Stomach (tissue), 4 donors: ENCODE measurements at regions not wholly inside any gene's neighbourhood (a gene's known extent, or its start where the extent isn't known, plus 50 kb on each side); places are given as distances from the start of the nearest gene placed in this dataset.

Experiments
- POLR2A ChIP-seq, 4 donors: fragments of 450-650 bp; IDR thresholded peaks; one replicate each; pipeline ENCODE4 v1.6.1; 2016; ENCODE audit warnings: antibody characterized with exemption in 4 of 4, control low read depth in 2 of 4, mild to moderate bottlenecking in 1 of 4, moderate library complexity in 1 of 4
- POLR2AphosphoS5 ChIP-seq, 3 donors: sonication (generic); formaldehyde crosslinking; IDR thresholded peaks; one replicate each; pipeline ENCODE4 v1.6.1; 2016; ENCODE audit warnings: antibody characterized with exemption in 3 of 3
- TF ChIP-seq, protein P1 (sequence below), 7 experiments: fragments of 450-650 bp in 4 of 7; fragments of 200-600 bp in 3 of 7; sonication (generic) in 3 of 7; IDR thresholded peaks; one replicate each; pipeline ENCODE4 v1.5.1; 2016 to 2019; ENCODE audit warnings: antibody characterized with exemption in 7 of 7, control low read depth in 2 of 7, mild to moderate bottlenecking in 1 of 7

DNA sequence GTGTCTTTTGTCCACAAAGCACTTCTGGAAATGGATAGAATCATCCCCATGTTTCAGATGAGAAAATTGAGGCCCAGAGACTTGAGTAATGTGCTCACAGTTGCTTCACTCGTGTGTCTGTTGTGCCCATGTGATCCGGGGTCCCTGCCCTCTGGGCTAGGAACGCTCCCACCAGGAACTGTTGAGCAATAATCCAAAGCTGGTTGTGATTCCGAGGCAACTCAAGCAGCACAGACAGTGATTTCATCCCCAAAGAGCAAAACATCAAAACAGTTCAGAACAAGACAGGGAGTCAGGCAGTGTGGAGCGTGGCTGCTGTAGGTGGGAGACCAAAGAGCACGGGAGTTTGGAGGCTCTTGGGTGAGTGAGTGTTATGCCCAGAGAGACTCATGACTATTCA, 205.0 kb upstream of the ASIC2 start:
- no peak for TF ChIP-seq POLR2A (IDR thresholded peaks at IDR 0.05)
- TF ChIP-seq, protein P1, sequence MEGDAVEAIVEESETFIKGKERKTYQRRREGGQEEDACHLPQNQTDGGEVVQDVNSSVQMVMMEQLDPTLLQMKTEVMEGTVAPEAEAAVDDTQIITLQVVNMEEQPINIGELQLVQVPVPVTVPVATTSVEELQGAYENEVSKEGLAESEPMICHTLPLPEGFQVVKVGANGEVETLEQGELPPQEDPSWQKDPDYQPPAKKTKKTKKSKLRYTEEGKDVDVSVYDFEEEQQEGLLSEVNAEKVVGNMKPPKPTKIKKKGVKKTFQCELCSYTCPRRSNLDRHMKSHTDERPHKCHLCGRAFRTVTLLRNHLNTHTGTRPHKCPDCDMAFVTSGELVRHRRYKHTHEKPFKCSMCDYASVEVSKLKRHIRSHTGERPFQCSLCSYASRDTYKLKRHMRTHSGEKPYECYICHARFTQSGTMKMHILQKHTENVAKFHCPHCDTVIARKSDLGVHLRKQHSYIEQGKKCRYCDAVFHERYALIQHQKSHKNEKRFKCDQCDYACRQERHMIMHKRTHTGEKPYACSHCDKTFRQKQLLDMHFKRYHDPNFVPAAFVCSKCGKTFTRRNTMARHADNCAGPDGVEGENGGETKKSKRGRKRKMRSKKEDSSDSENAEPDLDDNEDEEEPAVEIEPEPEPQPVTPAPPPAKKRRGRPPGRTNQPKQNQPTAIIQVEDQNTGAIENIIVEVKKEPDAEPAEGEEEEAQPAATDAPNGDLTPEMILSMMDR (IDR thresholded peaks at IDR 0.05): no peak
- TF ChIP-seq POLR2AphosphoS5 (IDR thresholded peaks at IDR 0.05): no peak
